ENCODE measurements at regions not wholly inside any gene's neighbourhood (a gene's known extent, or its start where the extent isn't known, plus 50 kb on each side); places are given as distances from the start of the nearest gene placed in this dataset.
A peak's percentile ranks its signal among the peaks of the same experiment; 100 is the strongest.

- Histone ChIP-seq H3K36me3 (no peaks in the 10 kb centered on the region), H3K27me3 (no peaks in the 10 kb centered on the region), H3K9me3 (no peaks in the 10 kb centered on the region), H3K4me1 (peaks cover 13 to 15% of the 10 kb centered on the region in 2 donors), H3K4me3 (replicated peaks in 1 of 3) (no peak overlapping the region), H3K27ac (no peak overlapping the region)
- intact Hi-C loops (cut with DNase I): no loop called here
- DNase-seq: peak; percentile 43 to 50
- TF ChIP-seq CTCF (IDR thresholded peaks at IDR 0.05): no peak
- TF ChIP-seq POLR2A (IDR thresholded peaks at IDR 0.05): no peak
- 47 to 68% methylated on average over 5 to 7 of the region's 7 CpGs for WGBS, 2 donors
These were observed 106.7 kb upstream of the CDC42BPA start for GRCh38 chr1:227424953-227425352.

GRCh38 chr1:227424159-227424680 lies 105.9 kb upstream of the CDC42BPA start:
- H3K27ac ChIP-seq: no peak overlapping the region
- H3K4me1 ChIP-seq: peaks cover 6 to 8% of the 10 kb centered on the region in 2 donors
- no peak overlapping the region for H3K4me3 ChIP-seq (replicated peaks in 1 of 3)
- no peak for DNase-seq
- no peaks in the 10 kb centered on the region for H3K36me3 ChIP-seq
- intact Hi-C loops (cut with DNase I): no loop called here
- H3K27me3 ChIP-seq: no peaks in the 10 kb centered on the region
- H3K9me3 ChIP-seq: no peaks in the 10 kb centered on the region
- no peak for TF ChIP-seq POLR2A (IDR thresholded peaks at IDR 0.05)
- no peak for TF ChIP-seq CTCF (IDR thresholded peaks at IDR 0.05)
- 65 to 70% methylated on average over 7 of the region's 7 CpGs for WGBS, 2 donors

- H3K4me3 ChIP-seq (replicated peaks in 1 of 3): no peak overlapping the region
- no peaks in the 10 kb centered on the region for H3K9me3 ChIP-seq
- 49 to 58% methylated on average over 2 of the region's 2 CpGs for WGBS, 2 donors
- no peak for DNase-seq
- intact Hi-C loops (cut with DNase I): no loop called here
- H3K4me1 ChIP-seq: no peaks in the 10 kb centered on the region
- TF ChIP-seq CTCF (IDR thresholded peaks at IDR 0.05): no peak
- TF ChIP-seq POLR2A (IDR thresholded peaks at IDR 0.05): no peak
- H3K36me3 ChIP-seq: no peaks in the 10 kb centered on the region
- H3K27ac ChIP-seq: no peak overlapping the region
- no peaks in the 10 kb centered on the region for H3K27me3 ChIP-seq
These were observed 104.3 kb upstream of the CDC42BPA start for GRCh38 chr1:227422581-227422980.

- no peak overlapping the region for H3K27ac ChIP-seq
- DNase-seq: no peak
- H3K9me3 ChIP-seq: no peaks in the 10 kb centered on the region
- intact Hi-C loops (cut with DNase I): no loop called here
- no peak for TF ChIP-seq POLR2A (IDR thresholded peaks at IDR 0.05)
- TF ChIP-seq CTCF (IDR thresholded peaks at IDR 0.05): no peak
- no peaks in the 10 kb centered on the region for H3K4me1 ChIP-seq
- WGBS, 2 donors: 92 to 93% methylated on average over 5 of the region's 5 CpGs
- H3K4me3 ChIP-seq (replicated peaks in 1 of 3): no peak overlapping the region
- no peaks in the 10 kb centered on the region for H3K36me3 ChIP-seq
- H3K27me3 ChIP-seq: no peaks in the 10 kb centered on the region
These were observed 101.9 kb upstream of the CDC42BPA start for GRCh38 chr1:227420147-227420546.

- no peak overlapping the region for H3K27ac ChIP-seq
- no peaks in the 10 kb centered on the region for H3K4me1 ChIP-seq
- no peak for TF ChIP-seq POLR2A (IDR thresholded peaks at IDR 0.05)
- TF ChIP-seq CTCF (IDR thresholded peaks at IDR 0.05): no peak
- WGBS, 2 donors: 86 to 93% methylated on average over 2 of the region's 2 CpGs
- H3K36me3 ChIP-seq: no peaks in the 10 kb centered on the region
- H3K27me3 ChIP-seq: no peaks in the 10 kb centered on the region
- no peaks in the 10 kb centered on the region for H3K9me3 ChIP-seq
- intact Hi-C loops (cut with DNase I): no loop called here
- no peak for DNase-seq
- no peak overlapping the region for H3K4me3 ChIP-seq (replicated peaks in 1 of 3)
These were observed 99.6 kb upstream of the CDC42BPA start for GRCh38 chr1:227417756-227418480.

Data from thyroid gland (tissue), 4 donors.